Astrocyte of the spinal cord (primary cell): ENCODE measurements at regions not wholly inside any gene's neighbourhood (a gene's known extent, or its start where the extent isn't known, plus 50 kb on each side); places are given as distances from the start of the nearest gene placed in this dataset.

Source experiments
- DNase-seq: peaks from one replicate; pipeline ENCODE4 v3.0.0; 2011; ENCODE audit warnings: low read depth, low spot score
- H3K4me3 ChIP-seq: 2 replicates; pipeline ENCODE4 v1.5.1; 2011; ENCODE audit warnings: low read depth, mild to moderate bottlenecking, low read length, moderate library complexity
- CTCF ChIP-seq: IDR thresholded peaks from 2 replicates; pipeline ENCODE4 v1.5.1; 2012; ENCODE audit warnings: low read depth, mild to moderate bottlenecking, low read length, inconsistent platforms
- in situ Hi-C: cut with HindIII; loops from 2 replicates; pipeline ENCODE4 v1.10.0; 2017; ENCODE audit warnings: low sequenced_read_pairs

- in situ Hi-C loops = no loop called here
- TF ChIP-seq CTCF = no peak
- no peak overlapping the region for H3K4me3 ChIP-seq
- DNase-seq = no peak
These were observed 1112.9 kb upstream of the AUTS2 start for GRCh38 chr7:68485253-68485917.

DNA sequence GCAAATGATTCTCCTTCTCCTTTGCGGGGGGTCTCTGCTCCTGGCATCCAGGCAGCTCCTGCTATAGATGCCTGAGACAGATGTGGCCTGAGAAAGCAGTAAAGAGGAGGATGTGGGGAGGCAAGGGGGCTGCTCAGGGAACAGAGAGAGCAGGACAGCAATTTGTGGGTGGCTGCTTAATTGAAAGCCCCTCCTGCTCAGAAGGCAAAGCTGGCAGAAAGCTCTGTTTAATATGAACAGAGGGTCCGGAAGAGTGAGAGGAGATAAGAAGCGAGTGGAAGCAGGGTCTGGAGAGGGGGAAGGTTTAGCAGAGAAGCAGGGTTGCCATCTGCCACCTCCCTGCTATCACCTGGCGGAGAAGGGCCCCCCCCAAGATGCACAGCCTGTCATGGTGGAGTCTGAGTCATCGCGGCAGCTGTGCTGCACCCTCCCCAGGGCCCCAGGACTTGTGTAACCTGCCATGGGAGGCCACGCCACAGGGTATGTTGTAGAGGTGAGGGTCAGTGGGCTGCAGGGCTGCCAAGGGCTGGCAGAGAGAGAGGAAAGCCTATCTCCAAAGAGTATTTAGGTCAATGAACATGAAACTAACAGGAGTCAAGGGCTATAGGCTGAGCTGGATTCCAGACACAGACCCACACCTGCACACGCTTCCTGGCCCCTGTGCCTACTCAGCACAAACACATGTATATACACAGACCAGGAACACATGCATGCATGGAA is 1109.8 kb upstream of the AUTS2 start:
- TF ChIP-seq CTCF = no peak
- DNase-seq = no peak
- in situ Hi-C loops = no loop called here
- H3K4me3 ChIP-seq = no peak overlapping the region

DNA sequence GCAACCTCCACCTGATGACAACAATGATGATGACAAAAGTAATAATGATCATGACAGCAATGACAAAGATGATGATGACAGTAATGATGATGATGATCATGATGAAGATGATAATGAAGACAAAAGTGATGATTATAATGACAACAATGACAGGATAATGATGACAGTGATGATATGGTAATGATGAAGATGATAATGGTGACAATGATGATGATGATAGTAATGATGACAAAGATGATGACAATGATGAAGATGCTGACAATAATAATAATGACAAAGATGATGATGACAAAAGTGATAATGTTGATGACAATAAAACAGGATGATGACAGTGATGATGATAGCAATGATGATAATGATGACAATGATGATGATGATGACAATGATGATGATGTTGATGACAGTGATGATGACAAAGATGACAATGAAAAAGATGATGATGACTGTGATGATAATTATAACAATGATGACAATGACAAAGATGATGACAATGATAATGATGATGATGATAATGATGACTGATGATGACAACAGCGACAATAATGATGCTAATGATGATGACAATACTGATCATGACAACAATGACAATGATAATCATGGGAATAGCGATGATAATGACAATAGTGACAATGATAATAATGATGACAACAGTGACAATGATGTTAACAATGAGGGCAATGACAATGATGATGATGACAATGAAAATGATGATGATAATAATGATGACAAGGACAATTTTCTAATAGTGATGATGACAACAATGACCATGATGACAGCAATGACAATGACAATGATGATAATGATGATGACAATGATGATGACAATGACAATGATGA is 1106.5 kb upstream of the AUTS2 start:
- in situ Hi-C loops = no loop called here
- no peak overlapping the region for H3K4me3 ChIP-seq
- TF ChIP-seq CTCF = no peak
- no peak for DNase-seq

DNA sequence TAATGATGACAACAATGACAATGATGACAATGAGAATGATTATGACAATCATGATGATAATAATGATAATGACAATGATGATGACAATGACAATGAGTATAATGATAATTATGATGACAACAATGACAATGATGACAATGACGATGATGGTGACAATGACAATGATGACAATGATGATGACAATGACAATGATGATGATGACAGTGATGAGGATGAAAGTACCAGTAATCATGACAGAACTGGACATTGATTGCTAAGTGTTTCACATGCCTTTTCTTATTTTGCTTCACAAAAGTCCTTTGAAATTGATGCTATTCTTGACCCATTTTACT is 1106.0 kb upstream of the AUTS2 start:
- TF ChIP-seq CTCF = no peak
- DNase-seq = no peak
- no peak overlapping the region for H3K4me3 ChIP-seq
- in situ Hi-C loops = no loop called here

GRCh38 chr7:68503400-68503799 is 1094.9 kb upstream of the AUTS2 start:
- no peak for TF ChIP-seq CTCF
- in situ Hi-C loops = no loop called here
- no peak overlapping the region for H3K4me3 ChIP-seq
- DNase-seq = no peak

DNA sequence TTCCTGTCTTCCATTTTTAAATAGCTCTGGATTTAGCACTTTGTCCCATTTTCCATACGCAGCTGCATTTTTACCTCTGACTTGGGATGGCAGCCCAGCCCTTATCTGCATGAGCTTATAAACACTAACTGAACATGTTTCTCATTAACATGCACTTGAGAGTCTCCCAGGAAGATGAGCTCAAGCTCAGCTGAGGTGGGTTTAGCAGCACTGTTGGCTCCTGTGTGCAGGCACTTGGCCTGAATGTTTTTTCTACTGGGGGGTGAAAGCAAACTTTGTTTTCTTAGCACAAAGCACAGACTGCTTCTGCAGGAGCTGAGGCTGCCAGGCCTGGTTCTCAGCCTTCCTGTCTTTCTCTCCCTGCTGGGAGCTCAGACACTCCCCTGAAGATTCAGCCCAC is 1093.6 kb upstream of the AUTS2 start:
- in situ Hi-C loops = no loop called here
- DNase-seq = no peak
- H3K4me3 ChIP-seq = no peak overlapping the region
- no peak for TF ChIP-seq CTCF
